Left cardiac atrium (tissue), 4 donors: ENCODE measurements at regions not wholly inside any gene's neighbourhood (a gene's known extent, or its start where the extent isn't known, plus 50 kb on each side); places are given as distances from the start of the nearest gene placed in this dataset.

Experiments
- ATAC-seq, 2 donors: fragments of 200-7000 bp; cut with Tn5 transposase; one replicate each; pipeline ENCODE4 v1.9.1; 2020; ENCODE audit warnings: mild to moderate bottlenecking in 2 of 2, moderate library complexity in 2 of 2
- DNase-seq: peaks from one replicate; pipeline ENCODE4 v3.0.0-alpha.2; 2020
- intact Hi-C, 2 donors: fragments of 100-400 bp; cut with DNase I; formaldehyde crosslinking; loops; one replicate each; pipeline versions ENCODE4 v1.14.1 to v1.15.1; 2022 to 2023
- donor health status: DM: no; HTN: yes; CAD: no.
- donor health status: DM: no; HTN: yes; CAD: no; lungs with severe emphysema.
- donor health status: DM: yes; HTN: yes; CAD: no.
- donor health status: Dilated cardiomyopathy.

GRCh38 chr4:151555151-151555945 is 146.4 kb downstream of the FHIP1A start:
- intact Hi-C loops = no loop called here
- no peak for DNase-seq
- ATAC-seq = no peak

- ATAC-seq = no peak
- DNase-seq = no peak
- intact Hi-C loops = no loop called here
These were observed 149.6 kb downstream of the FHIP1A start for GRCh38 chr4:151558496-151559113.

GRCh38 chr4:151559595-151559994 is 150.6 kb downstream of the FHIP1A start:
- ATAC-seq (no peak), DNase-seq (no peak)
- intact Hi-C loops = no loop called here

- ATAC-seq (no peak), DNase-seq (no peak)
- intact Hi-C loops = no loop called here
These were observed 152.7 kb downstream of the FHIP1A start for GRCh38 chr4:151561551-151562256.

- no peak for ATAC-seq
- no peak for DNase-seq
- intact Hi-C loops = no loop called here
These were observed 154.2 kb downstream of the FHIP1A start for GRCh38 chr4:151563194-151563593.

- intact Hi-C loops = no loop called here
- no peak for DNase-seq
These were observed 155.3 kb downstream of the FHIP1A start for GRCh38 chr4:151564321-151564720.

GRCh38 chr4:151565583-151565982 is 156.6 kb downstream of the FHIP1A start:
- intact Hi-C loops = no loop called here
- DNase-seq = no peak
- ATAC-seq = no peak

More at GRCh38 chr4:151564321-151564720, 155.3 kb downstream of the FHIP1A start:
- no peak for ATAC-seq

- intact Hi-C loops = no loop called here
- ATAC-seq = no peak
- DNase-seq = no peak
These were observed 157.1 kb downstream of the FHIP1A start for GRCh38 chr4:151566053-151566452.

GRCh38 chr4:151567056-151567455 is 158.1 kb downstream of the FHIP1A start:
- intact Hi-C loops = no loop called here
- DNase-seq (no peak), ATAC-seq (no peak)

GRCh38 chr4:151568966-151569365 is 160.0 kb downstream of the FHIP1A start:
- no peak for ATAC-seq
- no peak for DNase-seq
- intact Hi-C loops = no loop called here

- intact Hi-C loops = no loop called here
- peak in 1 of 2 donors; percentile 53 for ATAC-seq
- no peak for DNase-seq
These were observed 160.7 kb downstream of the FHIP1A start for GRCh38 chr4:151569650-151570049.

GRCh38 chr4:151573474-151573873 is 164.5 kb downstream of the FHIP1A start:
- DNase-seq (no peak), ATAC-seq (no peak)
- intact Hi-C loops = no loop called here

- no peak for ATAC-seq
These were observed 165.0 kb downstream of the FHIP1A start for GRCh38 chr4:151573945-151574344.

GRCh38 chr4:151574968-151575367 is 166.0 kb downstream of the FHIP1A start:
- ATAC-seq = no peak
- DNase-seq = no peak
- intact Hi-C loops = no loop called here

More at GRCh38 chr4:151573945-151574344, 165.0 kb downstream of the FHIP1A start:
- intact Hi-C loops = no loop called here
- no peak for DNase-seq

- no peak for ATAC-seq
- no peak for DNase-seq
- intact Hi-C loops = no loop called here
These were observed 166.7 kb downstream of the FHIP1A start for GRCh38 chr4:151575646-151576045.

GRCh38 chr4:151576627-151577026 is 167.7 kb downstream of the FHIP1A start:
- ATAC-seq (peak in 1 of 2 donors; percentile 32), DNase-seq (no peak)
- intact Hi-C loops = no loop called here

- no peak for ATAC-seq
- DNase-seq = no peak
- intact Hi-C loops = no loop called here
These were observed 172.6 kb downstream of the FHIP1A start for GRCh38 chr4:151581570-151581969.

- ATAC-seq (no peak), DNase-seq (no peak)
- intact Hi-C loops = no loop called here
These were observed 173.1 kb downstream of the FHIP1A start for GRCh38 chr4:151582098-151582497.

- no peak for ATAC-seq
- intact Hi-C loops = no loop called here
- DNase-seq = no peak
These were observed 174.4 kb downstream of the FHIP1A start for GRCh38 chr4:151583157-151583914.

GRCh38 chr4:151584101-151584500 is 175.1 kb downstream of the FHIP1A start:
- ATAC-seq = no peak

More at GRCh38 chr4:151584101-151584500, 175.1 kb downstream of the FHIP1A start:
- no peak for DNase-seq
- intact Hi-C loops = no loop called here
